ENCODE measurements at regions not wholly inside any gene's neighbourhood (a gene's known extent, or its start where the extent isn't known, plus 50 kb on each side); places are given as distances from the start of the nearest gene placed in this dataset.
"Not testable (repeated sequence)": the region's sequence is repeated elsewhere in the genome, so short reads cannot be mapped to it uniquely, and the experiment has no call there.

- DNase-seq (ENCODE audit: low spot score): no peak
Measured at GRCh38 chr5:40453689-40454088, 226.0 kb upstream of the PTGER4 start.

GRCh38 chr5:40452874-40453624 lies 226.7 kb upstream of the PTGER4 start:
- DNase-seq (ENCODE audit: low spot score): no peak

GRCh38 chr5:40447438-40447837 lies 232.3 kb upstream of the PTGER4 start:
- no peak for DNase-seq (ENCODE audit: low spot score)

- DNase-seq (ENCODE audit: low spot score): no peak
Measured at GRCh38 chr5:40446910-40447309, 232.8 kb upstream of the PTGER4 start.

GRCh38 chr5:40442346-40442745 lies 237.4 kb upstream of the PTGER4 start:
- no peak for DNase-seq (ENCODE audit: low spot score)

GRCh38 chr5:40441733-40442132 lies 238.0 kb upstream of the PTGER4 start:
- DNase-seq (ENCODE audit: low spot score): no peak

- DNase-seq (ENCODE audit: low spot score): no peak
Measured at GRCh38 chr5:40440746-40441145, 239.0 kb upstream of the PTGER4 start.

- DNase-seq (ENCODE audit: low spot score): not testable (repeated sequence)
Measured at GRCh38 chr5:40439103-40439502, 240.6 kb upstream of the PTGER4 start.

- DNase-seq (ENCODE audit: low spot score): not testable (repeated sequence)
Measured at GRCh38 chr5:40438646-40439045, 241.1 kb upstream of the PTGER4 start.

- no peak for DNase-seq (ENCODE audit: low spot score)
Measured at GRCh38 chr5:40437452-40437861, 242.3 kb upstream of the PTGER4 start.

GRCh38 chr5:40436535-40437237 lies 243.0 kb upstream of the PTGER4 start:
- DNase-seq (ENCODE audit: low spot score): no peak

GRCh38 chr5:40435706-40436105 lies 244.0 kb upstream of the PTGER4 start:
- DNase-seq (ENCODE audit: low spot score): not testable (repeated sequence)

- no peak for DNase-seq (ENCODE audit: low spot score)
Measured at GRCh38 chr5:40432836-40433235, 246.9 kb upstream of the PTGER4 start.

GRCh38 chr5:40431734-40432133 lies 248.0 kb upstream of the PTGER4 start:
- no peak for DNase-seq (ENCODE audit: low spot score)

- no peak for DNase-seq (ENCODE audit: low spot score)
Measured at GRCh38 chr5:40430101-40430710, 249.5 kb upstream of the PTGER4 start.

GRCh38 chr5:40429258-40430100 lies 250.2 kb upstream of the PTGER4 start:
- no peak for DNase-seq (ENCODE audit: low spot score)

- no peak for DNase-seq (ENCODE audit: low spot score)
Measured at GRCh38 chr5:40428815-40429214, 250.9 kb upstream of the PTGER4 start.

- DNase-seq (ENCODE audit: low spot score): no peak
Measured at GRCh38 chr5:40428126-40428525, 251.6 kb upstream of the PTGER4 start.

GRCh38 chr5:40417046-40417810 lies 262.5 kb upstream of the PTGER4 start:
- not testable (repeated sequence) for DNase-seq (ENCODE audit: low spot score)

- DNase-seq (ENCODE audit: low spot score): no peak
Measured at GRCh38 chr5:40416588-40416987, 263.1 kb upstream of the PTGER4 start.

GRCh38 chr5:40416098-40416497 lies 263.6 kb upstream of the PTGER4 start:
- DNase-seq (ENCODE audit: low spot score): no peak

Measured in ureter (tissue), 1 donor.